ENCODE measurements at regions not wholly inside any gene's neighbourhood (a gene's known extent, or its start where the extent isn't known, plus 50 kb on each side); places are given as distances from the start of the nearest gene placed in this dataset.

GRCh38 chr16:50964491-50964890 lies 186.6 kb downstream of the SALL1 start:
- no peak for DNase-seq (ENCODE audit: low read depth in 3 of 3, low spot score in 2 of 3)

GRCh38 chr16:50961952-50962351 lies 189.1 kb downstream of the SALL1 start:
- no peak for DNase-seq (ENCODE audit: low read depth in 3 of 3, low spot score in 2 of 3)

- DNase-seq (ENCODE audit: low read depth in 3 of 3, low spot score in 2 of 3) = peak in 1 of 3 donors; percentile 8
Observed at GRCh38 chr16:50960517-50961202, 190.4 kb downstream of the SALL1 start.

GRCh38 chr16:50957056-50957455 lies 194.0 kb downstream of the SALL1 start:
- DNase-seq (ENCODE audit: low read depth in 3 of 3, low spot score in 2 of 3) = no peak

- DNase-seq (ENCODE audit: low read depth in 3 of 3, low spot score in 2 of 3) = no peak
Observed at GRCh38 chr16:50956637-50957036, 194.4 kb downstream of the SALL1 start.

GRCh38 chr16:50955311-50955710 lies 195.8 kb downstream of the SALL1 start:
- DNase-seq (ENCODE audit: low read depth in 3 of 3, low spot score in 2 of 3) = no peak

- DNase-seq (ENCODE audit: low read depth in 3 of 3, low spot score in 2 of 3) = no peak
Observed at GRCh38 chr16:50954469-50954868, 196.6 kb downstream of the SALL1 start.

- DNase-seq (ENCODE audit: low read depth in 3 of 3, low spot score in 2 of 3) = no peak
Observed at GRCh38 chr16:50953290-50953689, 197.8 kb downstream of the SALL1 start.

GRCh38 chr16:50950955-50951354 lies 200.1 kb downstream of the SALL1 start:
- no peak for DNase-seq (ENCODE audit: low read depth in 3 of 3, low spot score in 2 of 3)

GRCh38 chr16:50948268-50948930 lies 202.7 kb downstream of the SALL1 start:
- DNase-seq (ENCODE audit: low read depth in 3 of 3, low spot score in 2 of 3) = no peak

GRCh38 chr16:50947826-50948225 lies 203.2 kb downstream of the SALL1 start:
- no peak for DNase-seq (ENCODE audit: low read depth in 3 of 3, low spot score in 2 of 3)

- DNase-seq (ENCODE audit: low read depth in 3 of 3, low spot score in 2 of 3) = no peak
Observed at GRCh38 chr16:50946606-50947005, 204.5 kb downstream of the SALL1 start.

GRCh38 chr16:50946098-50946497 lies 204.2 kb downstream of the CYLD start:
- DNase-seq (ENCODE audit: low read depth in 3 of 3, low spot score in 2 of 3) = no peak

- DNase-seq (ENCODE audit: low read depth in 3 of 3, low spot score in 2 of 3) = no peak
Observed at GRCh38 chr16:50945171-50945570, 203.3 kb downstream of the CYLD start.

- no peak for DNase-seq (ENCODE audit: low read depth in 3 of 3, low spot score in 2 of 3)
Observed at GRCh38 chr16:50944436-50944835, 202.6 kb downstream of the CYLD start.

- DNase-seq (ENCODE audit: low read depth in 3 of 3, low spot score in 2 of 3) = no peak
Observed at GRCh38 chr16:50944033-50944432, 202.1 kb downstream of the CYLD start.

GRCh38 chr16:50942143-50942542 lies 200.3 kb downstream of the CYLD start:
- DNase-seq (ENCODE audit: low read depth in 3 of 3, low spot score in 2 of 3) = no peak

GRCh38 chr16:50941681-50942080 lies 199.8 kb downstream of the CYLD start:
- DNase-seq (ENCODE audit: low read depth in 3 of 3, low spot score in 2 of 3) = no peak

GRCh38 chr16:50940275-50940854 lies 198.5 kb downstream of the CYLD start:
- DNase-seq (ENCODE audit: low read depth in 3 of 3, low spot score in 2 of 3) = no peak

- no peak for DNase-seq (ENCODE audit: low read depth in 3 of 3, low spot score in 2 of 3)
Observed at GRCh38 chr16:50939356-50939755, 197.5 kb downstream of the CYLD start.

- no peak for DNase-seq (ENCODE audit: low read depth in 3 of 3, low spot score in 2 of 3)
Observed at GRCh38 chr16:50938932-50939331, 197.0 kb downstream of the CYLD start.

- no peak for DNase-seq (ENCODE audit: low read depth in 3 of 3, low spot score in 2 of 3)
Observed at GRCh38 chr16:50933262-50933661, 191.4 kb downstream of the CYLD start.
